ENCODE measurements at regions not wholly inside any gene's neighbourhood (a gene's known extent, or its start where the extent isn't known, plus 50 kb on each side); places are given as distances from the start of the nearest gene placed in this dataset.

DNA sequence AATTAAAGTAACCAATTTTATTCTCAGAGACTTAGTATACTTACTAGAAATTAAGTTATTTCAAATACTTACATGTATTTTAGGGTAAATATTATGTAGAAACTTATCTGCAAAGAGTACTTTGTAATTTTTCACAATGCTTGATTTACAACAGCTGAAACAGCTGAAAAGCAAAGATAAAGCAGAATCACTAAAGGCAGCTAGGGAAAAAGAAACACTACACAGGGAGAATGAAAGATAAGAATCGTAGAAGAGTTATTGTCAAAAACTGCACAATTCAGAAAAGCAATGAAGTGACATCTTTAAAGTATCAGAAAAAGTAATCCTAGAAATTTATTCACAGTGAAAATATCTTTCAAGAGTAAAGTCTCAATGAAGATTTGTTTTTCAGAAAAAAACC is 69.7 kb upstream of the ZNF804B start:
- Histone ChIP-seq H3K9ac (ENCODE audit: insufficient read depth in 1 of 2, low read length in 2 of 2) (no peak overlapping the region), H3K4me3 (no peak overlapping the region), H3K27me3 (ENCODE audit: control insufficient read depth in 3 of 3, insufficient read depth in 3 of 3, low read length in 2 of 3) (no peaks in the 10 kb centered on the region), H3K36me3 (ENCODE audit: control insufficient read depth in 4 of 4, insufficient read depth in 4 of 4, low read length in 4 of 4) (no peaks in the 10 kb centered on the region), H3K9me3 (ENCODE audit: control insufficient read depth in 4 of 4, insufficient read depth in 3 of 4, low read length in 3 of 4) (no peaks in the 10 kb centered on the region), H3K27ac (ENCODE audit: low read depth in 1 of 2, low read length in 1 of 2) (no peak overlapping the region), H3K4me1 (ENCODE audit: control insufficient read depth in 5 of 5, insufficient read depth in 5 of 5, low read length in 5 of 5) (no peaks in the 10 kb centered on the region)
- 43 to 51% methylated on average over 1 of the region's 1 CpG for WGBS, 2 donors
- TF ChIP-seq, protein P1, sequence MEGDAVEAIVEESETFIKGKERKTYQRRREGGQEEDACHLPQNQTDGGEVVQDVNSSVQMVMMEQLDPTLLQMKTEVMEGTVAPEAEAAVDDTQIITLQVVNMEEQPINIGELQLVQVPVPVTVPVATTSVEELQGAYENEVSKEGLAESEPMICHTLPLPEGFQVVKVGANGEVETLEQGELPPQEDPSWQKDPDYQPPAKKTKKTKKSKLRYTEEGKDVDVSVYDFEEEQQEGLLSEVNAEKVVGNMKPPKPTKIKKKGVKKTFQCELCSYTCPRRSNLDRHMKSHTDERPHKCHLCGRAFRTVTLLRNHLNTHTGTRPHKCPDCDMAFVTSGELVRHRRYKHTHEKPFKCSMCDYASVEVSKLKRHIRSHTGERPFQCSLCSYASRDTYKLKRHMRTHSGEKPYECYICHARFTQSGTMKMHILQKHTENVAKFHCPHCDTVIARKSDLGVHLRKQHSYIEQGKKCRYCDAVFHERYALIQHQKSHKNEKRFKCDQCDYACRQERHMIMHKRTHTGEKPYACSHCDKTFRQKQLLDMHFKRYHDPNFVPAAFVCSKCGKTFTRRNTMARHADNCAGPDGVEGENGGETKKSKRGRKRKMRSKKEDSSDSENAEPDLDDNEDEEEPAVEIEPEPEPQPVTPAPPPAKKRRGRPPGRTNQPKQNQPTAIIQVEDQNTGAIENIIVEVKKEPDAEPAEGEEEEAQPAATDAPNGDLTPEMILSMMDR (IDR thresholded peaks at IDR 0.05; ENCODE audit: control extremely low read depth, extremely low read depth): no peak
- DNase-seq (no peak), ATAC-seq (ENCODE audit: insufficient read depth, low FRiP score) (no peak)

GRCh38 chr7:88688222-88688621 is 71.3 kb upstream of the ZNF804B start:
- no peaks in the 10 kb centered on the region for H3K36me3 ChIP-seq (ENCODE audit: control insufficient read depth in 4 of 4, insufficient read depth in 4 of 4, low read length in 4 of 4)
- no peaks in the 10 kb centered on the region for H3K27me3 ChIP-seq (ENCODE audit: control insufficient read depth in 3 of 3, insufficient read depth in 3 of 3, low read length in 2 of 3)
- DNase-seq: no peak
- H3K27ac ChIP-seq (ENCODE audit: low read depth in 1 of 2, low read length in 1 of 2): no peak overlapping the region
- TF ChIP-seq, protein P1 (IDR thresholded peaks at IDR 0.05; ENCODE audit: control extremely low read depth, extremely low read depth): no peak
- H3K9me3 ChIP-seq (ENCODE audit: control insufficient read depth in 4 of 4, insufficient read depth in 3 of 4, low read length in 3 of 4): peaks cover 0 to 2% (median 0%) of the 10 kb centered on the region in 4 donors
- no peak for ATAC-seq (ENCODE audit: insufficient read depth, low FRiP score)
- 94 to 96% methylated on average over 1 of the region's 1 CpG for WGBS, 2 donors
- H3K4me1 ChIP-seq (ENCODE audit: control insufficient read depth in 5 of 5, insufficient read depth in 5 of 5, low read length in 5 of 5): no peaks in the 10 kb centered on the region
- no peak overlapping the region for H3K4me3 ChIP-seq
- H3K9ac ChIP-seq (ENCODE audit: insufficient read depth in 1 of 2, low read length in 2 of 2): no peak overlapping the region

- TF ChIP-seq, protein P1 (IDR thresholded peaks at IDR 0.05; ENCODE audit: control extremely low read depth, extremely low read depth): no peak
- Histone ChIP-seq H3K4me1 (ENCODE audit: control insufficient read depth in 5 of 5, insufficient read depth in 5 of 5, low read length in 5 of 5) (no peaks in the 10 kb centered on the region), H3K9me3 (ENCODE audit: control insufficient read depth in 4 of 4, insufficient read depth in 3 of 4, low read length in 3 of 4) (peaks cover 0 to 2% (median 0%) of the 10 kb centered on the region in 4 donors), H3K27ac (ENCODE audit: low read depth in 1 of 2, low read length in 1 of 2) (no peak overlapping the region), H3K36me3 (ENCODE audit: control insufficient read depth in 4 of 4, insufficient read depth in 4 of 4, low read length in 4 of 4) (no peaks in the 10 kb centered on the region), H3K4me3 (no peak overlapping the region), H3K27me3 (ENCODE audit: control insufficient read depth in 3 of 3, insufficient read depth in 3 of 3, low read length in 2 of 3) (no peaks in the 10 kb centered on the region), H3K9ac (ENCODE audit: insufficient read depth in 1 of 2, low read length in 2 of 2) (no peak overlapping the region)
- ATAC-seq (ENCODE audit: insufficient read depth, low FRiP score): no peak
- DNase-seq: no peak
- WGBS, 2 donors: 95% methylated on average over 30 of the region's 30 CpGs
Observed at GRCh38 chr7:88686468-88687229, 72.9 kb upstream of the ZNF804B start.

GRCh38 chr7:88681682-88682081 is 77.8 kb upstream of the ZNF804B start:
- no peak overlapping the region for H3K27ac ChIP-seq (ENCODE audit: low read depth in 1 of 2, low read length in 1 of 2)
- no peaks in the 10 kb centered on the region for H3K27me3 ChIP-seq (ENCODE audit: control insufficient read depth in 3 of 3, insufficient read depth in 3 of 3, low read length in 2 of 3)
- peaks cover 0 to 2% (median 0%) of the 10 kb centered on the region in 4 donors for H3K9me3 ChIP-seq (ENCODE audit: control insufficient read depth in 4 of 4, insufficient read depth in 3 of 4, low read length in 3 of 4)
- no peaks in the 10 kb centered on the region for H3K36me3 ChIP-seq (ENCODE audit: control insufficient read depth in 4 of 4, insufficient read depth in 4 of 4, low read length in 4 of 4)
- H3K4me3 ChIP-seq: no peak overlapping the region
- WGBS, 2 donors: 91 to 96% methylated on average over 2 of the region's 2 CpGs
- TF ChIP-seq, protein P1 (IDR thresholded peaks at IDR 0.05; ENCODE audit: control extremely low read depth, extremely low read depth): no peak
- H3K4me1 ChIP-seq (ENCODE audit: control insufficient read depth in 5 of 5, insufficient read depth in 5 of 5, low read length in 5 of 5): no peaks in the 10 kb centered on the region
- no peak for DNase-seq
- no peak for ATAC-seq (ENCODE audit: insufficient read depth, low FRiP score)
- no peak overlapping the region for H3K9ac ChIP-seq (ENCODE audit: insufficient read depth in 1 of 2, low read length in 2 of 2)

Measured in lung (tissue), 11 donors.